ENCODE measurements at regions not wholly inside any gene's neighbourhood (a gene's known extent, or its start where the extent isn't known, plus 50 kb on each side); places are given as distances from the start of the nearest gene placed in this dataset.

DNA sequence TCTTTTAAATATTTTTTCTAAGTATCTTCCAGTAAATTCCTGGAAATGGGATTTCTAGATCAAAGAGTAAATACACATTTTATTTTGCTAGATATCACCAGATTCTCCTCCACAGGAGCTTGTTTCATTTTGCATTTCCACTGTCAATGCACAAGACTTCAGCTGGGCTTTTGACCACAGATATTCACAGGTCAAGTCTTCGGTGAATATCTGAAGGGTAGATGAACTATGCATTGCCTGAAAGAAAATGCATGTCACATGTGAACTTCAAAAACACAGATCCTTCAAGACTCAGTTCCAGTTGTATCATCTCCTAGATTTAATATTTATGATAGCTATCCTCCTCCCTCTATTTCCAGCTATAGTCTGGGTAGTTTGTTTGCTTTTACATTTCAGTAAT, 963.6 kb upstream of the GOT2 start:
- DNase-seq (ENCODE audit: low spot score in 2 of 2, unreplicated experiment in 2 of 2), result no peak
- H3K9me3 Mint-ChIP-seq, result peaks cover 4% of the 10 kb centered on the region
- H3K27me3 Mint-ChIP-seq (ENCODE audit: low read depth), result no peaks in the 10 kb centered on the region
- no peak for TF ChIP-seq CTCF (IDR thresholded peaks at IDR 0.05; ENCODE audit: unreplicated experiment)
- peaks cover 18% of the 10 kb centered on the region for H3K4me1 Mint-ChIP-seq
- no peak overlapping the region for H3K4me3 Mint-ChIP-seq
- no peak overlapping the region for H3K27ac Mint-ChIP-seq
- no peaks in the 10 kb centered on the region for H3K36me3 Mint-ChIP-seq

GRCh38 chr16:59697236-59697635, 963.1 kb upstream of the GOT2 start:
- Mint-ChIP-seq H3K4me3 (no peak overlapping the region), H3K36me3 (no peaks in the 10 kb centered on the region), H3K27ac (no peak overlapping the region), H3K9me3 (peaks cover 4% of the 10 kb centered on the region), H3K27me3 (ENCODE audit: low read depth) (no peaks in the 10 kb centered on the region), H3K4me1 (peaks cover 13% of the 10 kb centered on the region)
- TF ChIP-seq CTCF (IDR thresholded peaks at IDR 0.05; ENCODE audit: unreplicated experiment), result no peak
- no peak for DNase-seq (ENCODE audit: low spot score in 2 of 2, unreplicated experiment in 2 of 2)

- TF ChIP-seq CTCF (IDR thresholded peaks at IDR 0.05; ENCODE audit: unreplicated experiment), result no peak
- peaks cover 7% of the 10 kb centered on the region for H3K4me1 Mint-ChIP-seq
- H3K27me3 Mint-ChIP-seq (ENCODE audit: low read depth), result no peaks in the 10 kb centered on the region
- DNase-seq (ENCODE audit: low spot score in 2 of 2, unreplicated experiment in 2 of 2), result no peak
- no peaks in the 10 kb centered on the region for H3K36me3 Mint-ChIP-seq
- no peak overlapping the region for H3K27ac Mint-ChIP-seq
- no peak overlapping the region for H3K4me3 Mint-ChIP-seq
- H3K9me3 Mint-ChIP-seq, result peaks cover 4% of the 10 kb centered on the region
Measured at GRCh38 chr16:59696495-59696894, 962.4 kb upstream of the GOT2 start.

- peaks cover 21% of the 10 kb centered on the region for H3K9me3 Mint-ChIP-seq
- no peaks in the 10 kb centered on the region for H3K27me3 Mint-ChIP-seq (ENCODE audit: low read depth)
- no peak overlapping the region for H3K4me3 Mint-ChIP-seq
- H3K27ac Mint-ChIP-seq, result no peak overlapping the region
- H3K36me3 Mint-ChIP-seq, result no peaks in the 10 kb centered on the region
- no peak for TF ChIP-seq CTCF (IDR thresholded peaks at IDR 0.05; ENCODE audit: unreplicated experiment)
- H3K4me1 Mint-ChIP-seq, result no peaks in the 10 kb centered on the region
- no peak for DNase-seq (ENCODE audit: low spot score in 2 of 2, unreplicated experiment in 2 of 2)
Measured at GRCh38 chr16:59690216-59690615, 956.1 kb upstream of the GOT2 start.

DNA sequence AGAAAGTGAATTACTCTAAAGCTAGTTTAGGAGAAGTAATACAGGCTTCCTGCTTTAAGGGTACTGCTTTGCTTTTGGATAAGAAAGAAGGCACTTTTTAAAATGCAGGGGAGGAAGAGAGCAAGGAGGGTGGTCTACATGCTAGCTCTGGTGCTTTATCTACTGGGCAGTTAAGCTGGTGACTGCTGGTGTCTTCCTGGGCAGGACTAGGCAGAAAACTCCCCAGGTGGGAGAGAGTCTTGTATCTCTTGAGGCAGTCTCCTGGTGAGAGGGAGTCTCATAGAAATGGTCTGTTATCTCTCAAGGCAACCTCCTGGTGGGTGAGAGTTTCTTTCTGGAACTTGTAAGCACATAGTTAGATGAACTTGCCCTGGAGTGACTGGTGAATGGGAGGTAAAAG, 953.9 kb upstream of the GOT2 start:
- H3K4me1 Mint-ChIP-seq, result no peaks in the 10 kb centered on the region
- DNase-seq (ENCODE audit: low spot score in 2 of 2, unreplicated experiment in 2 of 2), result no peak
- H3K27me3 Mint-ChIP-seq (ENCODE audit: low read depth), result no peaks in the 10 kb centered on the region
- H3K36me3 Mint-ChIP-seq, result no peaks in the 10 kb centered on the region
- H3K9me3 Mint-ChIP-seq, result peaks cover 25% of the 10 kb centered on the region
- no peak overlapping the region for H3K27ac Mint-ChIP-seq
- TF ChIP-seq CTCF (IDR thresholded peaks at IDR 0.05; ENCODE audit: unreplicated experiment), result no peak
- H3K4me3 Mint-ChIP-seq, result no peak overlapping the region

GRCh38 chr16:59686405-59686804, 952.3 kb upstream of the GOT2 start:
- Mint-ChIP-seq H3K9me3 (peaks cover 25% of the 10 kb centered on the region), H3K27ac (no peak overlapping the region), H3K27me3 (ENCODE audit: low read depth) (no peaks in the 10 kb centered on the region), H3K4me3 (no peak overlapping the region), H3K4me1 (no peaks in the 10 kb centered on the region), H3K36me3 (no peaks in the 10 kb centered on the region)
- DNase-seq (ENCODE audit: low spot score in 2 of 2, unreplicated experiment in 2 of 2), result no peak
- no peak for TF ChIP-seq CTCF (IDR thresholded peaks at IDR 0.05; ENCODE audit: unreplicated experiment)
